Osteoblast (primary cell): ENCODE measurements at regions not wholly inside any gene's neighbourhood (a gene's known extent, or its start where the extent isn't known, plus 50 kb on each side); places are given as distances from the start of the nearest gene placed in this dataset.
"Not testable (repeated sequence)": the region's sequence is repeated elsewhere in the genome, so short reads cannot be mapped to it uniquely, and the experiment has no call there.

Experiments used
- DNase-seq: peaks from one replicate; pipeline ENCODE4 v3.0.0; 2011; ENCODE audit warnings: low spot score, mixed read lengths; ENCODE audit not compliant: insufficient read length; ENCODE audit errors: missing footprints
- H2AFZ ChIP-seq: 2 replicates; pipeline ENCODE4 v1.6.0; 2011; ENCODE audit warnings: mild to moderate bottlenecking, low read length
- H3K27ac ChIP-seq: 2 replicates; pipeline ENCODE4 v1.5.1; 2011; ENCODE audit warnings: mild to moderate bottlenecking, low read depth, low read length, moderate library complexity
- H3K27me3 ChIP-seq: 2 replicates; pipeline ENCODE4 v1.6.0; 2012; ENCODE audit warnings: mild to moderate bottlenecking, control low read depth, inconsistent platforms, low read length, moderate library complexity; ENCODE audit not compliant: insufficient read depth
- H3K36me3 ChIP-seq: 2 replicates; pipeline ENCODE4 v1.5.1; 2011; ENCODE audit warnings: mild to moderate bottlenecking, low read length, control low read depth, moderate library complexity; ENCODE audit not compliant: insufficient read depth
- H3K4me1 ChIP-seq: 2 replicates; pipeline ENCODE4 v1.5.1; 2011; ENCODE audit warnings: mild to moderate bottlenecking, low read length, control low read depth, moderate library complexity; ENCODE audit not compliant: insufficient read depth
- H3K4me2 ChIP-seq: 2 replicates; pipeline ENCODE4 v1.6.0; 2011; ENCODE audit warnings: mild to moderate bottlenecking, low read length; ENCODE audit not compliant: insufficient read depth
- H3K4me3 ChIP-seq: fragments of 200-600 bp; sonication (generic); 3 replicates; pipeline ENCODE4 v1.5.1; 2012; ENCODE audit warnings: mild to moderate bottlenecking, low read length, inconsistent platforms; ENCODE audit not compliant: insufficient read depth
- H3K79me2 ChIP-seq: 2 replicates; pipeline ENCODE4 v1.6.0; 2012; ENCODE audit warnings: mild to moderate bottlenecking, low read length, control low read depth, inconsistent platforms; ENCODE audit not compliant: insufficient read depth
- H3K9me3 ChIP-seq: 2 replicates; pipeline ENCODE4 v1.5.1; 2011; ENCODE audit warnings: low read depth, low read length, control low read depth
- H4K20me1 ChIP-seq: 2 replicates; pipeline ENCODE4 v1.6.0; 2012; ENCODE audit warnings: mild to moderate bottlenecking, low read length, control low read depth; ENCODE audit not compliant: insufficient read depth
- CTCF ChIP-seq: IDR thresholded peaks from 2 replicates; pipeline ENCODE4 v1.5.1; 2011; ENCODE audit warnings: mild to moderate bottlenecking, low read depth, low read length, moderate library complexity; ENCODE audit errors: extremely low read depth

- Histone ChIP-seq H2AFZ (no peak overlapping the region), H3K27me3 (no peaks in the 10 kb centered on the region), H3K4me1 (no peaks in the 10 kb centered on the region), H3K36me3 (no peaks in the 10 kb centered on the region), H3K27ac (no peak overlapping the region), H4K20me1 (no peaks in the 10 kb centered on the region), H3K79me2 (no peaks in the 10 kb centered on the region), H3K4me2 (no peak overlapping the region), H3K9me3 (no peaks in the 10 kb centered on the region), H3K4me3 (no peak overlapping the region)
- no peak for DNase-seq
- no peak for TF ChIP-seq CTCF
Observed at GRCh38 chr13:18714889-18715288, 466.7 kb downstream of the TUBA3C start.

GRCh38 chr13:18710673-18711072, 471.0 kb downstream of the TUBA3C start:
- H3K27me3 ChIP-seq, H2AFZ ChIP-seq, DNase-seq, H3K4me3 ChIP-seq, H3K4me2 ChIP-seq, H3K27ac ChIP-seq, H3K79me2 ChIP-seq, H3K36me3 ChIP-seq, H3K9me3 ChIP-seq, H4K20me1 ChIP-seq, H3K4me1 ChIP-seq: not testable (repeated sequence)

- H3K4me3 ChIP-seq, H3K4me2 ChIP-seq, H4K20me1 ChIP-seq, H3K36me3 ChIP-seq, H3K27me3 ChIP-seq, H3K79me2 ChIP-seq, H2AFZ ChIP-seq, H3K9me3 ChIP-seq, H3K27ac ChIP-seq, H3K4me1 ChIP-seq, DNase-seq: not testable (repeated sequence)
Observed at GRCh38 chr13:18706538-18706937, 475.1 kb downstream of the TUBA3C start.

- not testable (repeated sequence) for H3K79me2 ChIP-seq, H3K36me3 ChIP-seq, DNase-seq, H4K20me1 ChIP-seq, H3K4me1 ChIP-seq, H3K27me3 ChIP-seq, H3K27ac ChIP-seq, H3K4me3 ChIP-seq, H3K4me2 ChIP-seq, H2AFZ ChIP-seq, H3K9me3 ChIP-seq
Observed at GRCh38 chr13:18702464-18703247, 479.0 kb downstream of the TUBA3C start.

GRCh38 chr13:18698332-18698731, 483.3 kb downstream of the TUBA3C start:
- not testable (repeated sequence) for H3K27me3 ChIP-seq, DNase-seq, H3K36me3 ChIP-seq, H3K79me2 ChIP-seq, H4K20me1 ChIP-seq, H3K4me1 ChIP-seq, H2AFZ ChIP-seq, H3K4me2 ChIP-seq, H3K27ac ChIP-seq, H3K4me3 ChIP-seq, H3K9me3 ChIP-seq

- not testable (repeated sequence) for H3K79me2 ChIP-seq, H3K4me3 ChIP-seq, H3K27ac ChIP-seq, H3K36me3 ChIP-seq, DNase-seq, H3K9me3 ChIP-seq, H3K4me2 ChIP-seq, H3K4me1 ChIP-seq, H4K20me1 ChIP-seq, H3K27me3 ChIP-seq, H2AFZ ChIP-seq
Observed at GRCh38 chr13:18697851-18698250, 483.8 kb downstream of the TUBA3C start.

GRCh38 chr13:18697221-18697620, 484.4 kb downstream of the TUBA3C start:
- H3K27ac ChIP-seq, H4K20me1 ChIP-seq, H3K4me2 ChIP-seq, DNase-seq, H3K9me3 ChIP-seq, H3K27me3 ChIP-seq, H3K36me3 ChIP-seq, H2AFZ ChIP-seq, H3K4me3 ChIP-seq, H3K4me1 ChIP-seq, H3K79me2 ChIP-seq: not testable (repeated sequence)

GRCh38 chr13:18677403-18677802, 504.2 kb downstream of the TUBA3C start:
- H2AFZ ChIP-seq, H3K36me3 ChIP-seq, H3K9me3 ChIP-seq, DNase-seq, H3K27ac ChIP-seq, H3K27me3 ChIP-seq, H3K79me2 ChIP-seq, H3K4me3 ChIP-seq, H3K4me1 ChIP-seq, H4K20me1 ChIP-seq, H3K4me2 ChIP-seq: not testable (repeated sequence)
